Neural cell (in vitro differentiated cells): ENCODE measurements at regions not wholly inside any gene's neighbourhood (a gene's known extent, or its start where the extent isn't known, plus 50 kb on each side); places are given as distances from the start of the nearest gene placed in this dataset.

Experiments
- CTCF ChIP-seq: fragments of 450-650 bp; IDR thresholded peaks from 2 replicates; pipeline ENCODE4 v1.5.1; 2014; ENCODE audit warnings: antibody characterized with exemption, mild to moderate bottlenecking, moderate library complexity; ENCODE audit not compliant: poor library complexity, severe bottlenecking
- EP300 ChIP-seq: fragments of 450-650 bp; conservative IDR thresholded peaks from 2 replicates; pipeline ENCODE4 v1.6.1; 2014; ENCODE audit warnings: antibody characterized with exemption, mild to moderate bottlenecking, moderate library complexity; ENCODE audit not compliant: poor library complexity, severe bottlenecking
- EZH2 ChIP-seq: fragments of 200-600, 300-800 bp; shearing (Covaris generic), sonication (generic); IDR thresholded peaks from 2 replicates; pipeline ENCODE4 v1.6.1; 2014; ENCODE audit warnings: antibody characterized with exemption, low read length, borderline replicate concordance, mild to moderate bottlenecking; ENCODE audit not compliant: insufficient read depth, poor library complexity, severe bottlenecking
- MXI1 ChIP-seq: fragments of 450-650 bp; conservative IDR thresholded peaks from 2 replicates; pipeline ENCODE4 v1.6.1; 2014; ENCODE audit warnings: antibody characterized with exemption, mild to moderate bottlenecking; ENCODE audit not compliant: poor library complexity, severe bottlenecking
- POLR2AphosphoS5 ChIP-seq: IDR thresholded peaks from 2 replicates; pipeline ENCODE4 v1.6.1; 2012
- RAD21 ChIP-seq: fragments of 450-650 bp; conservative IDR thresholded peaks from 2 replicates; pipeline ENCODE4 v1.6.1; 2014; ENCODE audit warnings: antibody characterized with exemption, mild to moderate bottlenecking, moderate library complexity
- REST ChIP-seq: IDR thresholded peaks from 2 replicates; pipeline ENCODE4 v1.6.1; 2012; ENCODE audit warnings: borderline replicate concordance
- TAF1 ChIP-seq: IDR thresholded peaks from 2 replicates; pipeline ENCODE4 v1.6.1; 2012; ENCODE audit warnings: low read depth

- no peak for TF ChIP-seq CTCF
- TF ChIP-seq TAF1, result no peak
- no peak for TF ChIP-seq POLR2AphosphoS5
- no peak for TF ChIP-seq EZH2
- TF ChIP-seq REST, result no peak
- no peak for TF ChIP-seq EP300
- no peak for TF ChIP-seq MXI1
- no peak for TF ChIP-seq RAD21
Measured at GRCh38 chr4:182150645-182151044, 92.6 kb upstream of the TENM3 start.
